Urothelium cell line (cell line): ENCODE measurements at regions not wholly inside any gene's neighbourhood (a gene's known extent, or its start where the extent isn't known, plus 50 kb on each side); places are given as distances from the start of the nearest gene placed in this dataset.

Source experiments
- DNase-seq: peaks from one replicate; pipeline ENCODE4 v3.0.0; 2011; ENCODE audit warnings: low spot score, mixed read lengths
- FAIRE-seq: peaks from 2 replicates; lab custom pipeline; 2011; peaks lifted over from hg19 to GRCh38; lab: Jason Lieb, UNC

GRCh38 chr3:163139600-163139999 lies 1643.0 kb downstream of the OTOL1 start:
- DNase-seq (no peak), FAIRE-seq (no peak)

GRCh38 chr3:163138258-163138657 lies 1641.7 kb downstream of the OTOL1 start:
- FAIRE-seq (no peak), DNase-seq (no peak)

DNA sequence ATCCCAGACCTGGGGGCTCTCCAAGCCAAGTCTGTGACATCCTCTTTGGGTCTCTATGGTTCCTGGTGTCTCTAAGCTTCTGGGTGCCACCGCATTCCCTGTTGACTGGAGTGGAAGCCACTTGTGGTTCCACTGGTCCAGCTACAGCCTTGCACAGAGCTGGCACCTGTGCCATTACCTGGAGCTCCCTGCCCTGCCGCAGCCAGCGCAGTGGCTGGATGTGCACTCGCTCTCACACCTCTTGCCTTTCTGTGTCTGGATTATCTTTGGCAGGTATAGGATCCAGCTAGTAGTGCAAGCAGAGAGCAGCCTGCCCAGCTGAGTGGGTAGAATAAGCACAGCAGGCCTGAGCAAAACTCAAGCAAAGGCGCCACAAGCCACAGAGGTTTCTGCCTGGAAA lies 1635.5 kb downstream of the OTOL1 start:
- DNase-seq (no peak), FAIRE-seq (no peak)

DNA sequence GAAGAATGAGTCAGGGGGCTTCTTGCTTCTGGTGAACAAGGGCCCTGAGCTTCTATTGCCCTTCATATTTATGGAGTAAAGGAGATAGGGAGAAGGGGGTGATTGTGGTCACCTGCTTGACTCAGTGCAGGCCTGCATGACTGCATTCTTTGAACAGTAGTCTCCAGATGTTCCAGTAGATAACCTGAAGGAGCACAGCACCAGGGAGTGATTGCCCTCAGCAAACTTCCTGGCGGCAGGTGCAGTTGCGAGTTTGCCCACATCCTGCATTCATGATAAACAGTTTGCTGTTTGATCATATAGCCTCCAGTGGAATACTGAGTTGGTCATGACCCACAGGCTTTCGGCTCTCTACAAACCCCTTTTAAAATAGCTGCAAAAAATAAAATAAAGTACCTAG lies 1632.7 kb downstream of the OTOL1 start:
- no peak for FAIRE-seq
- no peak for DNase-seq

GRCh38 chr3:163126115-163126514 lies 1629.5 kb downstream of the OTOL1 start:
- FAIRE-seq (no peak), DNase-seq (no peak)
